ENCODE measurements at regions not wholly inside any gene's neighbourhood (a gene's known extent, or its start where the extent isn't known, plus 50 kb on each side); places are given as distances from the start of the nearest gene placed in this dataset.

- Histone ChIP-seq H3K27me3 (peaks cover 3% of the 10 kb centered on the region), H3K79me2 (no peaks in the 10 kb centered on the region), H3K4me1 (ENCODE audit: insufficient read depth) (peaks cover 8% of the 10 kb centered on the region), H3K9me2 (replicated peaks; ENCODE audit: insufficient read depth) (no peaks in the 10 kb centered on the region), H3K4me2 (no peak overlapping the region), H3K9me3 (ENCODE audit: low read depth) (no peaks in the 10 kb centered on the region), H3K27ac (no peak overlapping the region), H4K20me1 (ENCODE audit: insufficient read depth, poor library complexity, severe bottlenecking) (no peaks in the 10 kb centered on the region), H2AFZ (no peak overlapping the region), H3K36me3 (replicated peaks; ENCODE audit: insufficient read depth, low read depth) (no peaks in the 10 kb centered on the region), H3K4me3 (no peak overlapping the region)
- DNase-seq (ENCODE audit: low spot score): no peak
- 78% methylated on average over 2 of the region's 2 CpGs for WGBS (ENCODE audit: low lambda C conversion rate, missing lambda C conversion rate)
- no peak for TF ChIP-seq EZH2 (IDR thresholded peaks at IDR 0.05; ENCODE audit: borderline replicate concordance)
- no peak for TF ChIP-seq CTCF (IDR thresholded peaks at IDR 0.05; ENCODE audit: poor library complexity)
- no peak for TF ChIP-seq EZH2phosphoT487 (IDR thresholded peaks at IDR 0.05; ENCODE audit: low read depth, severe bottlenecking, unreplicated experiment)
Observed at GRCh38 chr3:71900057-71900456, 115.1 kb upstream of the PROK2 start.

GRCh38 chr3:71896751-71897150, 111.8 kb upstream of the PROK2 start:
- Histone ChIP-seq H3K9me2 (replicated peaks; ENCODE audit: insufficient read depth) (no peaks in the 10 kb centered on the region), H4K20me1 (ENCODE audit: insufficient read depth, poor library complexity, severe bottlenecking) (no peaks in the 10 kb centered on the region), H3K4me3 (no peak overlapping the region), H3K79me2 (no peaks in the 10 kb centered on the region), H3K27me3 (peaks cover 3% of the 10 kb centered on the region), H3K4me2 (no peak overlapping the region), H3K36me3 (replicated peaks; ENCODE audit: insufficient read depth, low read depth) (no peaks in the 10 kb centered on the region), H3K27ac (no peak overlapping the region), H3K9me3 (ENCODE audit: low read depth) (no peaks in the 10 kb centered on the region), H3K4me1 (ENCODE audit: insufficient read depth) (no peaks in the 10 kb centered on the region), H2AFZ (no peak overlapping the region)
- WGBS (ENCODE audit: low lambda C conversion rate, missing lambda C conversion rate): 93% methylated on average over 4 of the region's 4 CpGs
- DNase-seq (ENCODE audit: low spot score): no peak
- TF ChIP-seq EZH2 (IDR thresholded peaks at IDR 0.05; ENCODE audit: borderline replicate concordance) (no peak), CTCF (IDR thresholded peaks at IDR 0.05; ENCODE audit: poor library complexity) (no peak), EZH2phosphoT487 (IDR thresholded peaks at IDR 0.05; ENCODE audit: low read depth, severe bottlenecking, unreplicated experiment) (no peak)

GRCh38 chr3:71893702-71894479, 108.9 kb upstream of the PROK2 start:
- Histone ChIP-seq H3K4me3 (no peak overlapping the region), H3K4me1 (ENCODE audit: insufficient read depth) (no peaks in the 10 kb centered on the region), H3K9me2 (replicated peaks; ENCODE audit: insufficient read depth) (no peaks in the 10 kb centered on the region), H4K20me1 (ENCODE audit: insufficient read depth, poor library complexity, severe bottlenecking) (no peaks in the 10 kb centered on the region), H3K27me3 (peaks cover 3% of the 10 kb centered on the region), H3K4me2 (no peak overlapping the region), H3K36me3 (replicated peaks; ENCODE audit: insufficient read depth, low read depth) (no peaks in the 10 kb centered on the region), H3K27ac (no peak overlapping the region), H2AFZ (no peak overlapping the region), H3K9me3 (ENCODE audit: low read depth) (no peaks in the 10 kb centered on the region), H3K79me2 (no peaks in the 10 kb centered on the region)
- DNase-seq (ENCODE audit: low spot score): no peak
- TF ChIP-seq CTCF (IDR thresholded peaks at IDR 0.05; ENCODE audit: poor library complexity) (no peak), EZH2phosphoT487 (IDR thresholded peaks at IDR 0.05; ENCODE audit: low read depth, severe bottlenecking, unreplicated experiment) (no peak), EZH2 (IDR thresholded peaks at IDR 0.05; ENCODE audit: borderline replicate concordance) (no peak)
- 73% methylated on average over 6 of the region's 6 CpGs for WGBS (ENCODE audit: low lambda C conversion rate, missing lambda C conversion rate)

All from hepatocyte (in vitro differentiated cells).